Epithelial cell of proximal tubule (primary cell): ENCODE measurements at regions not wholly inside any gene's neighbourhood (a gene's known extent, or its start where the extent isn't known, plus 50 kb on each side); places are given as distances from the start of the nearest gene placed in this dataset.

ENCODE experiments used
- DNase-seq: peaks from one replicate; pipeline ENCODE4 v3.0.0-alpha.2; 2011; ENCODE audit warnings: low read depth
- H3K4me3 ChIP-seq: 2 replicates; pipeline ENCODE4 v1.5.1; 2011; ENCODE audit warnings: low read depth, mild to moderate bottlenecking, low read length
- TF ChIP-seq, protein P1 (sequence below): conservative IDR thresholded peaks from 2 replicates; pipeline ENCODE4 v1.5.1; 2012; ENCODE audit warnings: low read depth, mild to moderate bottlenecking, low read length

DNA sequence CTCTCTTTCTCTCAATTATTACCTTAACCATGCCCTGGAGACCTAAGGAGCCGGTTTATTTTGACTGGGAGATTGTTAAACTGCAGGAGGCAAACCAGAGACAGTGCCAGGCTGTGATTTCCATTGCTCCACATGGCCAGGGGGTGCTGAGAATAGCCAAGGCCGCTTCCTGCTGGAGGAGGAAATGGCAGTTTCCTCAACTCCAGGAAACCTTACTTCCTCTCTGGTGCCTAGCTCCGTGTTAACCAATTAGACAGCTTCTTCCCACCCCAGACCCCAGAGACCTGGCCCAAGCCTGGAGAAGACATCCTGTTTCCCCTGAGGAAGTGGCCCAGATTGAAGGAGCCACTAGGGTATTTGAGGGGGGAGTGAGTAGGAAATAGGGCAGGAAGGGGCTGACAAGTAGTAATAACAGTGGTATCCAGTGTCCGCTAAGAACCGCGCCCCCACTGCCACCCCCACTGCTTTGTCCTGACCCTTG, 161.2 kb downstream of the PLPP3 start:
- no peak overlapping the region for H3K4me3 ChIP-seq
- DNase-seq: no peak
- TF ChIP-seq, protein P1, sequence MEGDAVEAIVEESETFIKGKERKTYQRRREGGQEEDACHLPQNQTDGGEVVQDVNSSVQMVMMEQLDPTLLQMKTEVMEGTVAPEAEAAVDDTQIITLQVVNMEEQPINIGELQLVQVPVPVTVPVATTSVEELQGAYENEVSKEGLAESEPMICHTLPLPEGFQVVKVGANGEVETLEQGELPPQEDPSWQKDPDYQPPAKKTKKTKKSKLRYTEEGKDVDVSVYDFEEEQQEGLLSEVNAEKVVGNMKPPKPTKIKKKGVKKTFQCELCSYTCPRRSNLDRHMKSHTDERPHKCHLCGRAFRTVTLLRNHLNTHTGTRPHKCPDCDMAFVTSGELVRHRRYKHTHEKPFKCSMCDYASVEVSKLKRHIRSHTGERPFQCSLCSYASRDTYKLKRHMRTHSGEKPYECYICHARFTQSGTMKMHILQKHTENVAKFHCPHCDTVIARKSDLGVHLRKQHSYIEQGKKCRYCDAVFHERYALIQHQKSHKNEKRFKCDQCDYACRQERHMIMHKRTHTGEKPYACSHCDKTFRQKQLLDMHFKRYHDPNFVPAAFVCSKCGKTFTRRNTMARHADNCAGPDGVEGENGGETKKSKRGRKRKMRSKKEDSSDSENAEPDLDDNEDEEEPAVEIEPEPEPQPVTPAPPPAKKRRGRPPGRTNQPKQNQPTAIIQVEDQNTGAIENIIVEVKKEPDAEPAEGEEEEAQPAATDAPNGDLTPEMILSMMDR: no peak

DNA sequence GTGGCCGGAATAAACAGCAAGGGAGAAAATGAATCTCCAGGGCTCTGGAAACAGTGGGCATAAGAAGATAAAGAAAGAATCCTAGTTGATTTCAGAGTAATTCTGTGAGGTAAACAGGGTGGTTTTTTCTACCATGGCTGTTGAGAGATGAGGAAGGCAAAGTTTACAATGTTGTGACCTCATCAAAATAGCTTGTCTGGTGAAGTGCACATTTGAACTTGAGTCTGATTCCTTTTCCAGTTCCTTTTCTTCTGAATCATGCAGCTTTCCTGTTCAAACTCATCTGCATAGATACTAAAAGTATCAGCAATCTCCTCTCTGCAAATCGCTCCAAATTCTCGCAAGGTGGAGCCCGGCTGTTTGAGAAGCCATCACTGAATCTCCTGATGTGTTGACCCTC, 161.7 kb downstream of the PLPP3 start:
- TF ChIP-seq, protein P1: no peak
- no peak for DNase-seq

DNA sequence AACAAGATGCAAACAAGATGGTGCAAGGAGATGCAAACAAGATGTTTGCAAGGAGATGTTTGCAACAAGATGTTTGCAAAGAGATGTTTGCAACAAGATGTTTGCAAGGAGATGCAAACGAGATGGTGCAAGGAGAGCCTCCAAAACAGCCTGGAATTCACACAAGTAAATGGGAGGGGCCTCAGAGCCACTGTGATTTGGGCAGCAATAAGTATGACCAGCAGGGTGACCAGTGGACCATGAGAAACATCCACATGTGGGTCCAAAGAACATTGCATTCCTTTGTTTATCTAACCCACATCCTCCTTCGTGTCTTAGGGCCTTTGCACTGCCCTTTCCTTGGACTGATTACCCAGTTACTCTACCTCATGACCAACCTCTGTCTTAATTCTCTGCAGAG, 162.9 kb downstream of the PLPP3 start:
- no peak overlapping the region for H3K4me3 ChIP-seq
- TF ChIP-seq, protein P1: peak; percentile 32
- no peak for DNase-seq

More for the DNA sequence above, 161.7 kb downstream of the PLPP3 start:
- H3K4me3 ChIP-seq: no peak overlapping the region

DNA sequence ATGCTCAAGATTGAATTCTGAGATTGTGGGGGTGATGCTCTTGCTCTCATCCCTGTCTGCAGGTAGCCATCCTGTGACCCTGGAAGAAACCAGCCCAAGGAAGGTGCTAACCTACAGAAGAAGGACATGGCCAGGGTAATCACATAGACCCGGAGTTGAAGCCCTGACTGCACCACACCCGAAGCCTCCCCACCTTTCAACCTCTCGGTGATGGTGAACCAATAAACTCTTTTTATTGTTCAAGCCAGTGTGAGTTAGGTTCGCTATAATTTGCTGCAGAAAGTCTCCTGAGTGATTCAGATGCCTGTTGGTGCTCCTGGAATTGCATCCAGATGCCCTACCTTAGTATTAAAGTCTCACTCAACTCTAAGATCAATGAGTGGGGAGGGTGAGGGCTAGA, 163.6 kb downstream of the PLPP3 start:
- no peak for DNase-seq
- no peak overlapping the region for H3K4me3 ChIP-seq
- TF ChIP-seq, protein P1: no peak

DNA sequence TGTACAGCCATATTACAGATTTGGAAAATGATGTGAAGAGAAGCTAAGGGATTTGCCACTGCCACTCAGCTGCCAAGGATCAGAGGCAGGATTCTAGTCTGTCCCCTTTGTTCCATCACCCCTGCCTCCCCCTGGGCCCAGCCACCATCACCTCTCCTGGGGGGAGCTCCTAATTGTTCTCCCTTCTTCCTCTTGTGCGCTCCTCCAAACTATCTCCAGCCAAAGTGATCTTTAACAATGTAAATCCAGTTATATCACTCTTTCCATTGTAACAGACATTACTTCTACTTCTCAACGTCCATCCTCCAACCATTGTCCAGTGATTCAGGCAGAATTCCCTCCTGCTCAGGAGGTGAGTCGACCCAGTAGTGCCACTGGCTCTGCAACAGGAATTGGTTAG, 164.1 kb downstream of the PLPP3 start:
- no peak overlapping the region for H3K4me3 ChIP-seq
- TF ChIP-seq, protein P1: no peak
- DNase-seq: no peak

DNA sequence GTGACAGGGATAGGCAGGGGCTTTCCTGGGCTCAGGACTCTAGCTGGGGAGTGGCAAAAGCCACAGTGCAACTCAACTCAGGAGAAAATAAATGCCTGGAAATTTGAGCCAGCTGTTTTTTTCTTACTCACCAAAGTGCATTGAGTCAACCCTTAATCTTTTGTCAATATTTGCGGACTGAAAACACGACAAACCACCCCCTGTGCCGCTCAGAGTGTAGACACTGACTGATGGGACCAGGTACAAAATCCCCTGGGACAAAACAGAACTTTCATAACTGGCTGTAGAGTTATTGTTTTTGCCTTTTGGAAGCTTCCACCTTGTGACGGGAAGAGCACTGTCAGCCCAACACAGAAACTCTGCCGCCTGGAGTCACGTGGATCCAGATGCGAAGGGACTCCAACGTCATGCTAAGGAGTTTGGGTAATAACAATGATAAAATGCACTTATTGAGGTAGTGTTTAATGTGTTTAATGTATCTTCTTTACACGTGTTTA, 164.6 kb downstream of the PLPP3 start:
- TF ChIP-seq, protein P1: no peak
- DNase-seq: no peak

DNA sequence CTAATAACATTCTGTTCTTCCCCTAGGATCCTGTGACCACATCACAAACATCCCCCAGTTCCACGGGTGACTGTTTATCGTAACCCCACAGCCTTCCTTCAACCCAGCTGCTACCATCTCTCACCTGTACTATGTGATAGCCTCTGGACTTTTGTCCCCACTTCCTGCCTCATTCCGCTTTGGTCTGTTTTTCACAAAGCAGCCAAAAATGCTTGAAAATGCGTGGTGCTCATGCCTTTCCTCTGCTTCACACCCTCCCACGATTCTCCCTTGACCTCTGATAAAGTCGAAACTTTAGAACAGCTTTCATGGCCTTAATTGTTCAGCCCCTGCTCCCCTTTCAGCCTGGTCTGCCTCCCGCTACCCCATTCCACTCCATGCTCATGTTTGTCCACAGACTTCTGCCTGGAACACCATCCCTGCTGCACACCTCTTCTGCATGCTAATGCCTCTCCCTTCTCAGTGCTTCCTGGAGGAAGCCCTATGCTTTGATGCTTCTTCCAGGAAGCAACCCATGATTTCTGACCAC, 165.6 kb downstream of the PLPP3 start:
- DNase-seq: no peak
- TF ChIP-seq, protein P1: no peak
- no peak overlapping the region for H3K4me3 ChIP-seq

More for the DNA sequence above, 164.6 kb downstream of the PLPP3 start:
- no peak overlapping the region for H3K4me3 ChIP-seq
